Activated CD4-positive, alpha-beta T cell treated with anti-CD3 and anti-CD28 coated beads, Interleukin-2, Interleukin-6, amounts not matched to agents 100 ng/mL and 50 ng/mL, durations not matched to agents 16 hours and 8 hours (primary cell): ENCODE measurements at regions not wholly inside any gene's neighbourhood (a gene's known extent, or its start where the extent isn't known, plus 50 kb on each side); places are given as distances from the start of the nearest gene placed in this dataset.
"Not testable (repeated sequence)": the region's sequence is repeated elsewhere in the genome, so short reads cannot be mapped to it uniquely, and the experiment has no call there.

ENCODE experiments used
- DNase-seq: peaks from one replicate; pipeline ENCODE4 v3.0.0-alpha.2; 2020

GRCh38 chr4:29259556-29259955 is 1460.6 kb upstream of the PCDH7 start:
- DNase-seq, result no peak

- no peak for DNase-seq
Observed at GRCh38 chr4:29262986-29263385, 1457.2 kb upstream of the PCDH7 start.

GRCh38 chr4:29276150-29276549 is 1444.0 kb upstream of the PCDH7 start:
- DNase-seq, result no peak

- DNase-seq, result no peak
Observed at GRCh38 chr4:29277381-29277780, 1442.8 kb upstream of the PCDH7 start.

- DNase-seq, result no peak
Observed at GRCh38 chr4:29278585-29278984, 1441.6 kb upstream of the PCDH7 start.

GRCh38 chr4:29289118-29289517 is 1431.1 kb upstream of the PCDH7 start:
- DNase-seq, result no peak

- DNase-seq, result no peak
Observed at GRCh38 chr4:29295280-29295679, 1424.9 kb upstream of the PCDH7 start.

- DNase-seq, result no peak
Observed at GRCh38 chr4:29304595-29304994, 1415.6 kb upstream of the PCDH7 start.

GRCh38 chr4:29307256-29307655 is 1412.9 kb upstream of the PCDH7 start:
- DNase-seq, result no peak

GRCh38 chr4:29307755-29308154 is 1412.4 kb upstream of the PCDH7 start:
- no peak for DNase-seq

- DNase-seq, result no peak
Observed at GRCh38 chr4:29309050-29309449, 1411.1 kb upstream of the PCDH7 start.

GRCh38 chr4:29310252-29310651 is 1409.9 kb upstream of the PCDH7 start:
- DNase-seq, result no peak

GRCh38 chr4:29311247-29311646 is 1408.9 kb upstream of the PCDH7 start:
- DNase-seq, result no peak

- DNase-seq, result no peak
Observed at GRCh38 chr4:29319663-29320340, 1400.4 kb upstream of the PCDH7 start.

GRCh38 chr4:29320947-29321620 is 1399.1 kb upstream of the PCDH7 start:
- no peak for DNase-seq

- DNase-seq, result no peak
Observed at GRCh38 chr4:29326004-29326403, 1394.2 kb upstream of the PCDH7 start.

- DNase-seq, result no peak
Observed at GRCh38 chr4:29326816-29327215, 1393.4 kb upstream of the PCDH7 start.

- DNase-seq, result no peak
Observed at GRCh38 chr4:29336861-29337260, 1383.3 kb upstream of the PCDH7 start.

GRCh38 chr4:29372971-29373370 is 1347.2 kb upstream of the PCDH7 start:
- no peak for DNase-seq

- DNase-seq, result no peak
Observed at GRCh38 chr4:29375716-29376115, 1344.5 kb upstream of the PCDH7 start.

- DNase-seq, result not testable (repeated sequence)
Observed at GRCh38 chr4:29378237-29378636, 1341.9 kb upstream of the PCDH7 start.

GRCh38 chr4:29390921-29391320 is 1329.2 kb upstream of the PCDH7 start:
- no peak for DNase-seq

GRCh38 chr4:29405116-29405515 is 1315.1 kb upstream of the PCDH7 start:
- no peak for DNase-seq

GRCh38 chr4:29415771-29416170 is 1304.4 kb upstream of the PCDH7 start:
- no peak for DNase-seq
